Neural progenitor cell (in vitro differentiated cells): ENCODE measurements at regions not wholly inside any gene's neighbourhood (a gene's known extent, or its start where the extent isn't known, plus 50 kb on each side); places are given as distances from the start of the nearest gene placed in this dataset.

Experiments used
- DNase-seq: peaks from one replicate; pipeline ENCODE4 v3.0.0-alpha.2; 2016; ENCODE audit warnings: low spot score
- H2AFZ ChIP-seq: fragments of 200-600 bp; sonication (generic); replicated peaks from 2 replicates; pipeline ENCODE4 v1.6.1; 2016; ENCODE audit warnings: antibody characterized with exemption
- H3F3A ChIP-seq: fragments of 200-600 bp; sonication (generic); 2 replicates; pipeline ENCODE4 v1.6.1; 2016; ENCODE audit warnings: antibody characterized with exemption, low read depth
- H3K27ac ChIP-seq: fragments of 200-600 bp; sonication (generic); 2 replicates; pipeline ENCODE4 v1.5.1; 2016; ENCODE audit warnings: mild to moderate bottlenecking
- H3K27me3 ChIP-seq: fragments of 200-600 bp; sonication (generic); 2 replicates; pipeline ENCODE4 v1.6.1; 2016; ENCODE audit warnings: mild to moderate bottlenecking, moderate library complexity
- H3K36me3 ChIP-seq: fragments of 200-600 bp; sonication (generic); 2 replicates; pipeline ENCODE4 v1.5.1; 2016
- H3K4me1 ChIP-seq: fragments of 200-600 bp; sonication (generic); 2 replicates; pipeline ENCODE4 v1.6.1; 2016; ENCODE audit warnings: mixed run types
- H3K4me2 ChIP-seq: fragments of 200-600 bp; sonication (generic); 2 replicates; pipeline ENCODE4 v1.6.1; 2016
- H3K4me3 ChIP-seq: fragments of 200-600 bp; sonication (generic); 2 replicates; pipeline ENCODE4 v1.5.1; 2016
- H3K79me2 ChIP-seq: fragments of 200-600 bp; sonication (generic); 2 replicates; pipeline ENCODE4 v1.6.1; 2016; ENCODE audit warnings: low read depth
- H3K9ac ChIP-seq: fragments of 200-600 bp; sonication (generic); 2 replicates; pipeline ENCODE4 v1.6.1; 2016
- H3K9me3 ChIP-seq: fragments of 200-600 bp; sonication (generic); 2 replicates; pipeline ENCODE4 v1.5.1; 2016; ENCODE audit warnings: low read depth
- H4K20me1 ChIP-seq: fragments of 200-600 bp; sonication (generic); 2 replicates; pipeline ENCODE4 v1.6.1; 2016; ENCODE audit warnings: low read depth
- H3K27ac Mint-ChIP-seq: 3 replicates; pipeline ENCODE4 v1.8.0; 2021; ENCODE audit warnings: mixed read lengths
- H3K27me3 Mint-ChIP-seq: 2 replicates; pipeline ENCODE4 v1.8.0; 2022; ENCODE audit warnings: low read depth, mild to moderate bottlenecking, inconsistent platforms, moderate library complexity, mixed read lengths; ENCODE audit not compliant: insufficient read depth
- H3K36me3 Mint-ChIP-seq: 3 replicates; pipeline ENCODE4 v1.8.0; 2021; ENCODE audit warnings: mixed read lengths
- H3K4me1 Mint-ChIP-seq: 3 replicates; pipeline ENCODE4 v1.8.0; 2021; ENCODE audit warnings: mixed read lengths
- H3K4me3 Mint-ChIP-seq: 3 replicates; pipeline ENCODE4 v1.8.0; 2021; ENCODE audit warnings: mild to moderate bottlenecking, moderate library complexity, mixed read lengths
- H3K9me3 Mint-ChIP-seq: 3 replicates; pipeline ENCODE4 v1.8.0; 2020; ENCODE audit warnings: mixed read lengths
- EZH2 ChIP-seq: fragments of 200-600 bp; sonication (generic); IDR thresholded peaks from 2 replicates; pipeline ENCODE4 v1.6.1; 2017; ENCODE audit warnings: antibody characterized with exemption, mild to moderate bottlenecking, moderate library complexity
- EZH2phosphoT487 ChIP-seq: fragments of 200-600 bp; sonication (generic); IDR thresholded peaks from 2 replicates; pipeline ENCODE4 v1.6.1; 2017; ENCODE audit warnings: antibody characterized with exemption
- TF ChIP-seq, protein P1 (sequence below): fragments of 200-600 bp; sonication (generic); IDR thresholded peaks from 2 replicates; pipeline ENCODE4 v1.5.1; 2017; ENCODE audit warnings: antibody characterized with exemption, mild to moderate bottlenecking

DNA sequence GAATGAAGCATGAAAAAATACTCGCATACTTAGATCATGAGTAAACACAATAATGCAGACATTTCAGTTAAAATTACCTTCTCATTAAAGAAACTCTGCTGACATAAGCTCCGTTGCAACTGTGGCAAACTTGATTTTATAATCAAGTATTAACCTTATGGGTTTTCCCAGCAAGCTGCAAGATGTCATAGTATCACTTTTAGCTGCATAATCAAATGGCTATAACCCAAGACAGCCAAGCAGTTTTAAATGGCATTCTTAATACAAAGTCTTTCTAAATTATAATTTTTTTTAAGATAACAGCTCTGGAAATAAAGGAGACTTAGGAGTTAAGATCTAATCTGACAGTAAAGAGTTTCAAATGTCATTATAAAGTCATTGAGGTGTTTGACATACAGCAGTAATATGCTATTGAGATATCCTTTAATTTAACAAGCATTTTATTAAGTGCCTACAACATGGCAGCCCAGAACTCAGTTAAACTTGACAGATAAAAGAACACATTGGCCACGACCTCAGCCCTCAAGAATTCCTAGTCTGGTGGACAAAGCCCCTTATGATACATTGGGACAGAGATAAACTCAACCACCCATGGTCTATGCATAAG is 163.1 kb upstream of the FAT3 start:
- Mint-ChIP-seq H3K4me1 (no peaks in the 10 kb centered on the region), H3K36me3 (no peaks in the 10 kb centered on the region)
- H3K9me3 ChIP-seq: no peaks in the 10 kb centered on the region

DNA sequence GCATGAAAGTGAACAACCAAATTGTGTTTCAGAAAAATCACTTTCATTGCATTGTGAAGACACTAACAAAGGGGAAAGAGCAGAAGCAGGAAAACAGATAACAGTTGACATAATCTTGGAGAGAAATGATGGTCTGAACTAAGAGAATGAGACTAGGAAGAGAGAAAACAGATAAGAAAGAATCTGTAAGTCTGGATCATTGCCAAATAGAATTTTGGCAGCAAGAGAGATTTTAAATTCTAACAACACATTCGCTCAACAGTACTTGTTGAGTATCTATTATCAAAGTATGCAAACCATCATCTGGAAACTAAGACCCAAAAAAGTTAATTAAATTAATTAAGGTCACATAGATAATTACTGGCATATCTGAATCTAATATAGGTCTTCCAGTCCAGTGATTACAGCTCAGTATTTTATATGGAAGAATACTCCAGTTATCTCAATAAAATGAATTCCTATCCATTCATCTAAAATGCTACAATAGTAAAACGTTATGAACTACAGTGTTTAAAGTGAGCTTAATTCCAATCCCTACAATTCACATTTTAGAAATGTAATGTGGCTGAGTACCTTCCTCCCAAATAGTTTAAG is 166.7 kb upstream of the FAT3 start:
- no peaks in the 10 kb centered on the region for H3K9me3 ChIP-seq
- H3K27ac ChIP-seq: no peak overlapping the region
- H3K36me3 ChIP-seq: no peaks in the 10 kb centered on the region
- H3K4me3 ChIP-seq: no peak overlapping the region
- Mint-ChIP-seq H3K4me3 (no peak overlapping the region), H3K36me3 (no peaks in the 10 kb centered on the region), H3K27me3 (no peaks in the 10 kb centered on the region), H3K9me3 (no peaks in the 10 kb centered on the region), H3K27ac (no peak overlapping the region), H3K4me1 (no peaks in the 10 kb centered on the region)
- no peak for TF ChIP-seq EZH2phosphoT487
- no peak for TF ChIP-seq EZH2
- TF ChIP-seq, protein P1, sequence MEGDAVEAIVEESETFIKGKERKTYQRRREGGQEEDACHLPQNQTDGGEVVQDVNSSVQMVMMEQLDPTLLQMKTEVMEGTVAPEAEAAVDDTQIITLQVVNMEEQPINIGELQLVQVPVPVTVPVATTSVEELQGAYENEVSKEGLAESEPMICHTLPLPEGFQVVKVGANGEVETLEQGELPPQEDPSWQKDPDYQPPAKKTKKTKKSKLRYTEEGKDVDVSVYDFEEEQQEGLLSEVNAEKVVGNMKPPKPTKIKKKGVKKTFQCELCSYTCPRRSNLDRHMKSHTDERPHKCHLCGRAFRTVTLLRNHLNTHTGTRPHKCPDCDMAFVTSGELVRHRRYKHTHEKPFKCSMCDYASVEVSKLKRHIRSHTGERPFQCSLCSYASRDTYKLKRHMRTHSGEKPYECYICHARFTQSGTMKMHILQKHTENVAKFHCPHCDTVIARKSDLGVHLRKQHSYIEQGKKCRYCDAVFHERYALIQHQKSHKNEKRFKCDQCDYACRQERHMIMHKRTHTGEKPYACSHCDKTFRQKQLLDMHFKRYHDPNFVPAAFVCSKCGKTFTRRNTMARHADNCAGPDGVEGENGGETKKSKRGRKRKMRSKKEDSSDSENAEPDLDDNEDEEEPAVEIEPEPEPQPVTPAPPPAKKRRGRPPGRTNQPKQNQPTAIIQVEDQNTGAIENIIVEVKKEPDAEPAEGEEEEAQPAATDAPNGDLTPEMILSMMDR: no peak
- H3F3A ChIP-seq: no peaks in the 10 kb centered on the region
- H3K4me1 ChIP-seq: no peaks in the 10 kb centered on the region
- DNase-seq: no peak
- H2AFZ ChIP-seq: peak overlapping the region; percentile 66
- H3K9ac ChIP-seq: no peak overlapping the region
- H3K4me2 ChIP-seq: no peak overlapping the region
- no peaks in the 10 kb centered on the region for H3K27me3 ChIP-seq
- H4K20me1 ChIP-seq: no peaks in the 10 kb centered on the region
- no peaks in the 10 kb centered on the region for H3K79me2 ChIP-seq

More for the DNA sequence above, 163.1 kb upstream of the FAT3 start:
- Histone ChIP-seq H3K9ac (no peak overlapping the region), H4K20me1 (no peaks in the 10 kb centered on the region), H3K79me2 (no peaks in the 10 kb centered on the region), H3K27me3 (no peaks in the 10 kb centered on the region), H3K4me2 (no peak overlapping the region), H3K27ac (no peak overlapping the region), H3F3A (no peaks in the 10 kb centered on the region), H3K36me3 (no peaks in the 10 kb centered on the region), H3K4me3 (no peak overlapping the region), H2AFZ (no peak overlapping the region), H3K4me1 (no peaks in the 10 kb centered on the region)
- H3K9me3 Mint-ChIP-seq: no peaks in the 10 kb centered on the region
- no peak for DNase-seq
- H3K27me3 Mint-ChIP-seq: no peaks in the 10 kb centered on the region
- TF ChIP-seq, protein P1: no peak
- TF ChIP-seq EZH2phosphoT487: no peak
- no peak for TF ChIP-seq EZH2
- no peak overlapping the region for H3K27ac Mint-ChIP-seq
- H3K4me3 Mint-ChIP-seq: no peak overlapping the region

DNA sequence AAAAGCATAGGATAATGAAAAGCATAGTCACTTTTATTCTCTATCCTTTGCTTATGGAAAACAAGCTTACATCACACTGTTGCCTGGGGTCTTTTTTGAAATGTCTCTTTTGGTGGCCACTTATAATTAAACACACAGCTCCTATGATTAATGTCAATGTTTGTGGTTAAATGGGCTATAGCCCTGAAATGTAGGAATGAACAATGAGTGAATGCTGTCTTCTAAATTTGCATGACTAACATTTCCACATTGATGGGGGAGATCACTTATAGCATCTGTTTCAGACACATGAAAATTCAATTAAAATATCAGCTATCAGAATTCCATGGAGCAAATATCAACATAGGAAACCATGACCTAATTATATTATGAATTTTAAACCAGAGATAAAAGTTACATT is 171.4 kb upstream of the FAT3 start:
- H3K36me3 Mint-ChIP-seq: no peaks in the 10 kb centered on the region
- no peaks in the 10 kb centered on the region for H3K9me3 ChIP-seq
- no peak for DNase-seq

More for the DNA sequence above, 171.4 kb upstream of the FAT3 start:
- no peak overlapping the region for H2AFZ ChIP-seq
- no peak overlapping the region for H3K4me3 ChIP-seq
- no peak for TF ChIP-seq EZH2
- TF ChIP-seq, protein P1: no peak
- TF ChIP-seq EZH2phosphoT487: no peak
- H3K27ac ChIP-seq: no peak overlapping the region
- H3K4me2 ChIP-seq: no peak overlapping the region
- Mint-ChIP-seq H3K4me3 (no peak overlapping the region), H3K27me3 (no peaks in the 10 kb centered on the region), H3K9me3 (no peaks in the 10 kb centered on the region), H3K4me1 (no peaks in the 10 kb centered on the region), H3K27ac (no peak overlapping the region)
- H3K79me2 ChIP-seq: no peaks in the 10 kb centered on the region
- H3K36me3 ChIP-seq: no peaks in the 10 kb centered on the region
- no peaks in the 10 kb centered on the region for H3F3A ChIP-seq
- no peaks in the 10 kb centered on the region for H4K20me1 ChIP-seq
- H3K9ac ChIP-seq: no peak overlapping the region
- H3K27me3 ChIP-seq: no peaks in the 10 kb centered on the region
- no peaks in the 10 kb centered on the region for H3K4me1 ChIP-seq
